CD8-positive, alpha-beta memory T cell (primary cell): ENCODE measurements at regions not wholly inside any gene's neighbourhood (a gene's known extent, or its start where the extent isn't known, plus 50 kb on each side); places are given as distances from the start of the nearest gene placed in this dataset.

Experiments
- CTCF ChIA-PET: fragments of 350-600 bp; sonication (Branson Sonifier 250); formaldehyde crosslinking; loops from one replicate; lab custom pipeline; 2021; ENCODE audit warnings: antibody characterized with exemption; lab: Charles Lee
- POLR2A ChIA-PET: fragments of 350-600 bp; sonication (Branson Sonifier 250); formaldehyde crosslinking; loops from one replicate; lab custom pipeline; 2021; ENCODE audit warnings: antibody characterized with exemption; lab: Charles Lee
- DNase-seq, 5 donors: peaks; one replicate each; pipeline versions ENCODE4 v3.0.0 to v3.0.0-alpha.2; 2020 to 2022; ENCODE audit warnings: mixed read lengths in 1 of 5
- H3K27ac ChIP-seq: one replicate; pipeline ENCODE4 v1.7.0; 2013; ENCODE audit warnings: low read depth, mild to moderate bottlenecking, low read length, moderate library complexity
- H3K27me3 ChIP-seq: 2 replicates; pipeline ENCODE4 v1.7.0; 2013; ENCODE audit warnings: low read length, mild to moderate bottlenecking; ENCODE audit not compliant: insufficient read depth, poor library complexity, severe bottlenecking
- H3K36me3 ChIP-seq: 2 replicates; pipeline ENCODE4 v1.7.0; 2013; ENCODE audit warnings: mild to moderate bottlenecking, low read length, moderate library complexity; ENCODE audit not compliant: insufficient read depth
- H3K4me1 ChIP-seq: 2 replicates; pipeline ENCODE4 v1.7.0; 2013; ENCODE audit warnings: mild to moderate bottlenecking, low read length, moderate library complexity; ENCODE audit not compliant: insufficient read depth
- H3K4me3 ChIP-seq: 2 replicates; pipeline ENCODE4 v1.7.0; 2013; ENCODE audit warnings: mild to moderate bottlenecking, low read length
- H3K9me3 ChIP-seq: 2 replicates; pipeline ENCODE4 v1.7.0; 2013; ENCODE audit warnings: mild to moderate bottlenecking, low read length
- H3K27ac Mint-ChIP-seq, 8 donors: one replicate each; pipeline ENCODE4 v1.8.0; 2020 to 2021; ENCODE audit warnings: mixed read lengths in 8 of 8, mild to moderate bottlenecking in 6 of 8, inconsistent platforms in 3 of 8, moderate library complexity in 3 of 8
- H3K27me3 Mint-ChIP-seq, 2 donors: one replicate each; pipeline ENCODE4 v1.8.0; 2020 to 2021; ENCODE audit warnings: mixed read lengths in 2 of 2, mild to moderate bottlenecking in 1 of 2, moderate library complexity in 1 of 2
- H3K36me3 Mint-ChIP-seq, 3 donors: one replicate each; pipeline ENCODE4 v1.8.0; 2020 to 2021; ENCODE audit warnings: mixed read lengths in 3 of 3, inconsistent platforms in 1 of 3, mild to moderate bottlenecking in 1 of 3
- H3K4me1 Mint-ChIP-seq, 3 donors: one replicate each; pipeline ENCODE4 v1.8.0; 2020 to 2021; ENCODE audit warnings: mixed read lengths in 3 of 3, inconsistent platforms in 1 of 3, mild to moderate bottlenecking in 1 of 3
- H3K4me3 Mint-ChIP-seq, 7 donors: one replicate each; pipeline ENCODE4 v1.8.0; 2020 to 2021; ENCODE audit warnings: mixed read lengths in 7 of 7, mild to moderate bottlenecking in 6 of 7, moderate library complexity in 4 of 7, inconsistent platforms in 2 of 7
- H3K9me3 Mint-ChIP-seq, 5 donors: one replicate each; pipeline ENCODE4 v1.8.0; 2020 to 2022; ENCODE audit warnings: mixed read lengths in 5 of 5, mild to moderate bottlenecking in 3 of 5, moderate library complexity in 2 of 5, inconsistent platforms in 1 of 5

- no peak overlapping the region for H3K27ac ChIP-seq
- DNase-seq: no peak
- peaks cover 4 to 47% (median 4%) of the 10 kb centered on the region in 5 donors for H3K9me3 Mint-ChIP-seq
- no peaks in the 10 kb centered on the region for H3K4me1 ChIP-seq
- no peak overlapping the region for H3K4me3 ChIP-seq
- ChIA-PET CTCF (no interaction called here), POLR2A (no interaction called here)
- no peaks in the 10 kb centered on the region for H3K36me3 ChIP-seq
- H3K9me3 ChIP-seq: no peaks in the 10 kb centered on the region
- no peak overlapping the region for H3K4me3 Mint-ChIP-seq
- no peaks in the 10 kb centered on the region for H3K27me3 Mint-ChIP-seq
- no peaks in the 10 kb centered on the region for H3K27me3 ChIP-seq
- no peak overlapping the region for H3K27ac Mint-ChIP-seq
- no peaks in the 10 kb centered on the region for H3K4me1 Mint-ChIP-seq
- H3K36me3 Mint-ChIP-seq: no peaks in the 10 kb centered on the region
These were observed 607.0 kb downstream of the ZNF608 start for GRCh38 chr5:124139477-124139876.

GRCh38 chr5:124136609-124137008, 609.8 kb downstream of the ZNF608 start:
- H3K4me3 Mint-ChIP-seq: no peak overlapping the region
- DNase-seq: no peak
- ChIA-PET CTCF (no interaction called here), POLR2A (no interaction called here)
- Histone ChIP-seq H3K9me3 (no peaks in the 10 kb centered on the region), H3K4me1 (no peaks in the 10 kb centered on the region), H3K27me3 (no peaks in the 10 kb centered on the region), H3K4me3 (no peak overlapping the region), H3K27ac (no peak overlapping the region), H3K36me3 (no peaks in the 10 kb centered on the region)
- H3K9me3 Mint-ChIP-seq: peaks cover 0 to 33% (median 4%) of the 10 kb centered on the region in 5 donors
- H3K27me3 Mint-ChIP-seq: no peaks in the 10 kb centered on the region
- no peaks in the 10 kb centered on the region for H3K4me1 Mint-ChIP-seq
- no peak overlapping the region for H3K27ac Mint-ChIP-seq
- H3K36me3 Mint-ChIP-seq: no peaks in the 10 kb centered on the region

GRCh38 chr5:124134941-124135340, 611.5 kb downstream of the ZNF608 start:
- Mint-ChIP-seq H3K9me3 (peaks cover 0 to 27% (median 4%) of the 10 kb centered on the region in 5 donors), H3K27me3 (no peaks in the 10 kb centered on the region), H3K27ac (no peak overlapping the region), H3K4me3 (no peak overlapping the region), H3K4me1 (no peaks in the 10 kb centered on the region), H3K36me3 (no peaks in the 10 kb centered on the region)
- Histone ChIP-seq H3K4me3 (no peak overlapping the region), H3K27ac (no peak overlapping the region), H3K36me3 (no peaks in the 10 kb centered on the region), H3K9me3 (no peaks in the 10 kb centered on the region), H3K4me1 (no peaks in the 10 kb centered on the region), H3K27me3 (no peaks in the 10 kb centered on the region)
- no peak for DNase-seq
- POLR2A ChIA-PET: no interaction called here
- CTCF ChIA-PET: no interaction called here

- Histone ChIP-seq H3K36me3 (no peaks in the 10 kb centered on the region), H3K27me3 (no peaks in the 10 kb centered on the region), H3K4me3 (no peak overlapping the region), H3K27ac (no peak overlapping the region), H3K4me1 (no peaks in the 10 kb centered on the region), H3K9me3 (no peaks in the 10 kb centered on the region)
- Mint-ChIP-seq H3K27ac (no peak overlapping the region), H3K4me1 (no peaks in the 10 kb centered on the region), H3K27me3 (no peaks in the 10 kb centered on the region), H3K36me3 (no peaks in the 10 kb centered on the region), H3K9me3 (peaks cover 0 to 17% (median under 1%) of the 10 kb centered on the region in 5 donors), H3K4me3 (no peak overlapping the region)
- DNase-seq: no peak
- ChIA-PET POLR2A (no interaction called here), CTCF (no interaction called here)
These were observed 613.0 kb downstream of the ZNF608 start for GRCh38 chr5:124133406-124133805.

- Mint-ChIP-seq H3K4me1 (no peaks in the 10 kb centered on the region), H3K27ac (no peak overlapping the region), H3K36me3 (no peaks in the 10 kb centered on the region), H3K27me3 (no peaks in the 10 kb centered on the region), H3K4me3 (no peak overlapping the region), H3K9me3 (peaks cover 0 to 13% (median 0%) of the 10 kb centered on the region in 5 donors)
- no peaks in the 10 kb centered on the region for H3K27me3 ChIP-seq
- H3K36me3 ChIP-seq: no peaks in the 10 kb centered on the region
- ChIA-PET POLR2A (no interaction called here), CTCF (interaction anchor here (1.0 kb wide), 1 partner anchor 10 kb away, joined by 4 read pairs; no protein-coding TSS in a partner anchor)
- DNase-seq: no peak
- H3K4me1 ChIP-seq: no peaks in the 10 kb centered on the region
- H3K9me3 ChIP-seq: no peaks in the 10 kb centered on the region
- H3K27ac ChIP-seq: no peak overlapping the region
- no peak overlapping the region for H3K4me3 ChIP-seq
These were observed 613.6 kb downstream of the ZNF608 start for GRCh38 chr5:124132843-124133242.

- H3K4me1 ChIP-seq: no peaks in the 10 kb centered on the region
- Mint-ChIP-seq H3K27me3 (no peaks in the 10 kb centered on the region), H3K4me1 (no peaks in the 10 kb centered on the region), H3K9me3 (peaks cover 0 to 13% (median 3%) of the 10 kb centered on the region in 5 donors), H3K4me3 (no peak overlapping the region), H3K36me3 (no peaks in the 10 kb centered on the region), H3K27ac (no peak overlapping the region)
- no peak overlapping the region for H3K27ac ChIP-seq
- DNase-seq: no peak
- H3K36me3 ChIP-seq: no peaks in the 10 kb centered on the region
- H3K27me3 ChIP-seq: no peaks in the 10 kb centered on the region
- ChIA-PET CTCF (no interaction called here), POLR2A (no interaction called here)
- no peaks in the 10 kb centered on the region for H3K9me3 ChIP-seq
- no peak overlapping the region for H3K4me3 ChIP-seq
These were observed 615.0 kb downstream of the ZNF608 start for GRCh38 chr5:124131466-124131865.

GRCh38 chr5:124130816-124131215, 615.6 kb downstream of the ZNF608 start:
- H3K9me3 Mint-ChIP-seq: peaks cover 0 to 7% (median 3%) of the 10 kb centered on the region in 5 donors
- H3K4me1 ChIP-seq: no peaks in the 10 kb centered on the region
- H3K4me1 Mint-ChIP-seq: no peaks in the 10 kb centered on the region
- H3K27me3 ChIP-seq: no peaks in the 10 kb centered on the region
- H3K9me3 ChIP-seq: no peaks in the 10 kb centered on the region
- H3K36me3 Mint-ChIP-seq: no peaks in the 10 kb centered on the region
- CTCF ChIA-PET: no interaction called here
- no peak overlapping the region for H3K4me3 ChIP-seq
- no peak for DNase-seq
- POLR2A ChIA-PET: no interaction called here
- H3K27ac ChIP-seq: no peak overlapping the region
- H3K27ac Mint-ChIP-seq: no peak overlapping the region
- H3K27me3 Mint-ChIP-seq: no peaks in the 10 kb centered on the region
- H3K36me3 ChIP-seq: no peaks in the 10 kb centered on the region
- no peak overlapping the region for H3K4me3 Mint-ChIP-seq

GRCh38 chr5:124128867-124129266, 616.9 kb downstream of the CSNK1G3 start:
- no peak overlapping the region for H3K27ac Mint-ChIP-seq
- no peak for DNase-seq
- Histone ChIP-seq H3K36me3 (no peaks in the 10 kb centered on the region), H3K9me3 (no peaks in the 10 kb centered on the region), H3K27ac (no peak overlapping the region), H3K4me3 (no peak overlapping the region), H3K4me1 (no peaks in the 10 kb centered on the region), H3K27me3 (no peaks in the 10 kb centered on the region)
- no peaks in the 10 kb centered on the region for H3K36me3 Mint-ChIP-seq
- POLR2A ChIA-PET: no interaction called here
- no peaks in the 10 kb centered on the region for H3K4me1 Mint-ChIP-seq
- CTCF ChIA-PET: no interaction called here
- no peaks in the 10 kb centered on the region for H3K27me3 Mint-ChIP-seq
- no peak overlapping the region for H3K4me3 Mint-ChIP-seq
- peaks cover 0 to 4% (median 3%) of the 10 kb centered on the region in 5 donors for H3K9me3 Mint-ChIP-seq
